ENCODE measurements at regions not wholly inside any gene's neighbourhood (a gene's known extent, or its start where the extent isn't known, plus 50 kb on each side); places are given as distances from the start of the nearest gene placed in this dataset.

DNA sequence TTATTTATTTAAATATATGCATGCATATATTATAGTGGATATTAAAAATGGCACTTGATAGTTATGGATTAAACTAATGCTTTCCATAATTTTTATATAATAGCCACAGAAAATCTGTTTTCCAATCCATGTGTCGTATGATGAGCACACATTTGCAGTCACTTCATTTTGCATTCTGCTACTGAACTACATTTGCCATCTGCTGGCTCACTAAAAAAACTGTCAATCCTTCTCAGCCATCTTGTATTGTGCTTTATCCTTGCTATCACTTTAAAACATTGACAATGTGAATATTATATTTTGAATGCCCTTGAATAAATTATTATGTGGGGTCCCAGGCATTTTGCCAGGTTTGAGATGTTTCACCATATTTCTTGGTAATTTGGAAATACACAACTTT is 586.6 kb downstream of the DNAH5 start:
- H3K4me3 Mint-ChIP-seq = no peak overlapping the region
- H3K27me3 Mint-ChIP-seq (ENCODE audit: insufficient read depth, low read depth, poor library complexity) = no peaks in the 10 kb centered on the region
- no peaks in the 10 kb centered on the region for H3K36me3 ChIP-seq (ENCODE audit: insufficient read depth)
- H3K27me3 ChIP-seq (ENCODE audit: insufficient read depth) = no peaks in the 10 kb centered on the region
- no peaks in the 10 kb centered on the region for H3F3A ChIP-seq (replicated peaks; ENCODE audit: low read depth)
- H3K4me1 ChIP-seq (ENCODE audit: insufficient read depth) = no peaks in the 10 kb centered on the region
- H3K4me2 ChIP-seq = no peak overlapping the region
- TF ChIP-seq ZNF114 (CRISPR knock-in tag; IDR thresholded peaks at IDR 0.05) (no peak), STAT1 (IDR thresholded peaks at IDR 0.05; ENCODE audit: unreplicated experiment) (no peak), POLR2AphosphoS5 (IDR thresholded peaks at IDR 0.05; ENCODE audit: low read depth) (no peak)
- no peaks in the 10 kb centered on the region for H3K4me1 Mint-ChIP-seq
- no peaks in the 10 kb centered on the region for H3K9me3 Mint-ChIP-seq
- H3K4me3 ChIP-seq = no peak overlapping the region
- no peaks in the 10 kb centered on the region for H3K9me2 ChIP-seq (ENCODE audit: insufficient read depth)
- no peaks in the 10 kb centered on the region for H3K79me2 ChIP-seq (replicated peaks; ENCODE audit: insufficient read depth)
- no peak overlapping the region for H3K27ac Mint-ChIP-seq
- DNase-seq (ENCODE audit: low spot score) (no peak), ATAC-seq (no peak)
- no peak overlapping the region for H3K27ac ChIP-seq (ENCODE audit: low read depth)
- no peak overlapping the region for H2AFZ ChIP-seq
- no peaks in the 10 kb centered on the region for H4K20me1 ChIP-seq (replicated peaks; ENCODE audit: insufficient read depth)
- H3K36me3 Mint-ChIP-seq (ENCODE audit: low read depth) = no peaks in the 10 kb centered on the region

DNA sequence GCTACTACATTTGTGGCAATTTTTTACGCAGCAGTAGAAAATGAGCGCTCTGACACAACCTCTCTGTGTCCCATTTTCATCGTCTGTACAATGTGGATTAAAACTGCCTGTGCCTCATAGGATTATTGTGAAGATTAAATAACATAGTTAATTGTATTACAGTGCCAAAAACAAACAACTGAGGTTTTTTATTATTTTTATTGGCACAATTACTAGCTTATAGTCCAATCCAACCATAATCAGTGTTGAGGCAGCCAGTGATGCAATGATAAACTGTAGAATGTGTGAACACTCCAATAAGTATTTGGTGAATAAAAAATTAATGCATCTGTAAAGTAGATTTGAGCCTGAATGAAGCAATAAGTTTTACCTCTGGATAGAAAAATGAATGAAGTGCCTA is 588.3 kb downstream of the DNAH5 start:
- Histone ChIP-seq H3K4me3 (no peak overlapping the region), H2AFZ (no peak overlapping the region), H3K9me2 (ENCODE audit: insufficient read depth) (no peaks in the 10 kb centered on the region), H3K36me3 (ENCODE audit: insufficient read depth) (no peaks in the 10 kb centered on the region), H4K20me1 (replicated peaks; ENCODE audit: insufficient read depth) (no peaks in the 10 kb centered on the region), H3K4me1 (ENCODE audit: insufficient read depth) (no peaks in the 10 kb centered on the region), H3F3A (replicated peaks; ENCODE audit: low read depth) (no peaks in the 10 kb centered on the region), H3K4me2 (no peak overlapping the region), H3K27me3 (ENCODE audit: insufficient read depth) (no peaks in the 10 kb centered on the region), H3K79me2 (replicated peaks; ENCODE audit: insufficient read depth) (no peaks in the 10 kb centered on the region), H3K27ac (ENCODE audit: low read depth) (no peak overlapping the region)
- no peak for DNase-seq (ENCODE audit: low spot score)
- H3K27me3 Mint-ChIP-seq (ENCODE audit: insufficient read depth, low read depth, poor library complexity) = no peaks in the 10 kb centered on the region
- H3K27ac Mint-ChIP-seq = no peak overlapping the region
- TF ChIP-seq, protein P1, sequence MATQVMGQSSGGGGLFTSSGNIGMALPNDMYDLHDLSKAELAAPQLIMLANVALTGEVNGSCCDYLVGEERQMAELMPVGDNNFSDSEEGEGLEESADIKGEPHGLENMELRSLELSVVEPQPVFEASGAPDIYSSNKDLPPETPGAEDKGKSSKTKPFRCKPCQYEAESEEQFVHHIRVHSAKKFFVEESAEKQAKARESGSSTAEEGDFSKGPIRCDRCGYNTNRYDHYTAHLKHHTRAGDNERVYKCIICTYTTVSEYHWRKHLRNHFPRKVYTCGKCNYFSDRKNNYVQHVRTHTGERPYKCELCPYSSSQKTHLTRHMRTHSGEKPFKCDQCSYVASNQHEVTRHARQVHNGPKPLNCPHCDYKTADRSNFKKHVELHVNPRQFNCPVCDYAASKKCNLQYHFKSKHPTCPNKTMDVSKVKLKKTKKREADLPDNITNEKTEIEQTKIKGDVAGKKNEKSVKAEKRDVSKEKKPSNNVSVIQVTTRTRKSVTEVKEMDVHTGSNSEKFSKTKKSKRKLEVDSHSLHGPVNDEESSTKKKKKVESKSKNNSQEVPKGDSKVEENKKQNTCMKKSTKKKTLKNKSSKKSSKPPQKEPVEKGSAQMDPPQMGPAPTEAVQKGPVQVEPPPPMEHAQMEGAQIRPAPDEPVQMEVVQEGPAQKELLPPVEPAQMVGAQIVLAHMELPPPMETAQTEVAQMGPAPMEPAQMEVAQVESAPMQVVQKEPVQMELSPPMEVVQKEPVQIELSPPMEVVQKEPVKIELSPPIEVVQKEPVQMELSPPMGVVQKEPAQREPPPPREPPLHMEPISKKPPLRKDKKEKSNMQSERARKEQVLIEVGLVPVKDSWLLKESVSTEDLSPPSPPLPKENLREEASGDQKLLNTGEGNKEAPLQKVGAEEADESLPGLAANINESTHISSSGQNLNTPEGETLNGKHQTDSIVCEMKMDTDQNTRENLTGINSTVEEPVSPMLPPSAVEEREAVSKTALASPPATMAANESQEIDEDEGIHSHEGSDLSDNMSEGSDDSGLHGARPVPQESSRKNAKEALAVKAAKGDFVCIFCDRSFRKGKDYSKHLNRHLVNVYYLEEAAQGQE (IDR thresholded peaks at IDR 0.05; ENCODE audit: unreplicated experiment) = no peak
- TF ChIP-seq POLR2AphosphoS5 (IDR thresholded peaks at IDR 0.05; ENCODE audit: low read depth) = no peak
- TF ChIP-seq EZH2phosphoT487 (IDR thresholded peaks at IDR 0.05; ENCODE audit: unreplicated experiment) = no peak
- no peak for ATAC-seq
- H3K9me3 Mint-ChIP-seq = no peaks in the 10 kb centered on the region; the same call in 2 of the 3 replicates
- H3K4me1 Mint-ChIP-seq = no peaks in the 10 kb centered on the region
- H3K36me3 Mint-ChIP-seq (ENCODE audit: low read depth) = no peaks in the 10 kb centered on the region
- H3K4me3 Mint-ChIP-seq = no peak overlapping the region

DNA sequence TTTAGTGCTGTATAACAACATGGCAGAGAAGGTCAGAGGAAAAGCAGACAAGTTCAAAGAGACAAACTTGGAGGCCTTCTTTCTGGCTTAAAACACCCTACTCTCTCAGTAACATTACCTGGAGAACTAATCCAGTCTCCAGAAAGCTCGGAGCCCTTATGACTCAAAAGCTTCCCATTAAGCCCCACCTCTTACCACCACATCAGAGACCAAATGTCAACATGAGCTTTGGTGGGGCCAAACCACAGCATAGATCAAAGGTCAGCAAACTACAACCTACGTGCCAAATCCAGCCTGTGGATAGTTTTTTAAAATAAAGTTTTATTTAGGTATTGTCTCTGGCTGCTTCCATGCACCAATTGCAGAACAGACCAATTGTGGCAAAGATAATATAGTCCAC is 589.9 kb downstream of the DNAH5 start:
- no peaks in the 10 kb centered on the region for H4K20me1 ChIP-seq (replicated peaks; ENCODE audit: insufficient read depth)
- Mint-ChIP-seq H3K27ac (no peak overlapping the region), H3K4me3 (no peak overlapping the region), H3K4me1 (no peaks in the 10 kb centered on the region), H3K9me3 (no peaks in the 10 kb centered on the region; the same call in 2 of the 3 replicates), H3K36me3 (ENCODE audit: low read depth) (no peaks in the 10 kb centered on the region), H3K27me3 (ENCODE audit: insufficient read depth, low read depth, poor library complexity) (no peaks in the 10 kb centered on the region)
- TF ChIP-seq, protein P1 (IDR thresholded peaks at IDR 0.05; ENCODE audit: unreplicated experiment) = no peak
- TF ChIP-seq, protein P2, sequence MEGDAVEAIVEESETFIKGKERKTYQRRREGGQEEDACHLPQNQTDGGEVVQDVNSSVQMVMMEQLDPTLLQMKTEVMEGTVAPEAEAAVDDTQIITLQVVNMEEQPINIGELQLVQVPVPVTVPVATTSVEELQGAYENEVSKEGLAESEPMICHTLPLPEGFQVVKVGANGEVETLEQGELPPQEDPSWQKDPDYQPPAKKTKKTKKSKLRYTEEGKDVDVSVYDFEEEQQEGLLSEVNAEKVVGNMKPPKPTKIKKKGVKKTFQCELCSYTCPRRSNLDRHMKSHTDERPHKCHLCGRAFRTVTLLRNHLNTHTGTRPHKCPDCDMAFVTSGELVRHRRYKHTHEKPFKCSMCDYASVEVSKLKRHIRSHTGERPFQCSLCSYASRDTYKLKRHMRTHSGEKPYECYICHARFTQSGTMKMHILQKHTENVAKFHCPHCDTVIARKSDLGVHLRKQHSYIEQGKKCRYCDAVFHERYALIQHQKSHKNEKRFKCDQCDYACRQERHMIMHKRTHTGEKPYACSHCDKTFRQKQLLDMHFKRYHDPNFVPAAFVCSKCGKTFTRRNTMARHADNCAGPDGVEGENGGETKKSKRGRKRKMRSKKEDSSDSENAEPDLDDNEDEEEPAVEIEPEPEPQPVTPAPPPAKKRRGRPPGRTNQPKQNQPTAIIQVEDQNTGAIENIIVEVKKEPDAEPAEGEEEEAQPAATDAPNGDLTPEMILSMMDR (conservative IDR thresholded peaks at IDR 0.05; ENCODE audit: low read depth in 2 of 2) = no peak
- TF ChIP-seq EZH2 (IDR thresholded peaks at IDR 0.05; ENCODE audit: low read depth, unreplicated experiment) = no peak
- no peak for TF ChIP-seq JUNB (IDR thresholded peaks at IDR 0.05; ENCODE audit: unreplicated experiment)
- TF ChIP-seq EZH2phosphoT487 (IDR thresholded peaks at IDR 0.05; ENCODE audit: unreplicated experiment) = no peak
- H3F3A ChIP-seq (replicated peaks; ENCODE audit: low read depth) = no peaks in the 10 kb centered on the region
- H3K27ac ChIP-seq (ENCODE audit: low read depth) = no peak overlapping the region
- H3K27me3 ChIP-seq (ENCODE audit: insufficient read depth) = no peaks in the 10 kb centered on the region
- H3K4me1 ChIP-seq (ENCODE audit: insufficient read depth) = no peaks in the 10 kb centered on the region
- H3K79me2 ChIP-seq (replicated peaks; ENCODE audit: insufficient read depth) = no peaks in the 10 kb centered on the region
- H3K4me2 ChIP-seq = no peak overlapping the region
- H3K4me3 ChIP-seq = no peak overlapping the region
- no peak for DNase-seq (ENCODE audit: low spot score)
- H3K9me2 ChIP-seq (ENCODE audit: insufficient read depth) = no peaks in the 10 kb centered on the region
- no peaks in the 10 kb centered on the region for H3K36me3 ChIP-seq (ENCODE audit: insufficient read depth)
- no peak for ATAC-seq
- H2AFZ ChIP-seq = no peak overlapping the region

Measured in GM23338 (cell line).